ENCODE measurements at regions not wholly inside any gene's neighbourhood (a gene's known extent, or its start where the extent isn't known, plus 50 kb on each side); places are given as distances from the start of the nearest gene placed in this dataset.
A peak's percentile ranks its signal among the peaks of the same experiment; 100 is the strongest.
"Not testable (repeated sequence)": the region's sequence is repeated elsewhere in the genome, so short reads cannot be mapped to it uniquely, and the experiment has no call there.

DNA sequence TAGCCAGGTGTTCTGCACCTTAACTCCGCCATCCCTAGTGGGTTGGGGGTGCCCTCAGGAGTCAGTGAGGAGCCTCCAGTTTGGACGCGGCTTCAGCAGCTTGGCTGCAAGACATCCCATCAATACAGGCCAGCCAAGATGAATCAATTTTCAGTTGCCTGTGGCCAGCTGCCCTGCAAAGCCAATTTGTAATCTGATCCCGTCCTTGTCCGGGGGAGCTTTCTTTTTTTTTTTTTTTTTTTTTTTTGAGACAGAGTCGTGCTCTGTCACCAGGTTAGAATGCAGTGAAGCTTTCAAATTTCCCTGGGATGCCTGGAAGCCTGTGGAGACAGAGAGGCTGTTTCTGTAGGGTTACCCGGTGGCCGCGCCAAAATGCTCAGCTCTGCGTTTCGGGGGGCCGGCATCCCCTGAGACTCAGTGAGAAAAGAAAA lies 192.5 kb downstream of the ASMT start:
- no peaks in the 10 kb centered on the region for H3K36me3 ChIP-seq
- WGBS, result 10% methylated on average over 12 of the region's 12 CpGs
- peaks cover 0 to 51% (median 0%) of the 10 kb centered on the region in 4 donors for H3K27me3 ChIP-seq
- no peaks in the 10 kb centered on the region for H3K4me1 ChIP-seq
- H3K4me3 ChIP-seq, result no peak overlapping the region
- no peak for TF ChIP-seq EP300 (IDR thresholded peaks at IDR 0.05)
- TF ChIP-seq, protein P1, sequence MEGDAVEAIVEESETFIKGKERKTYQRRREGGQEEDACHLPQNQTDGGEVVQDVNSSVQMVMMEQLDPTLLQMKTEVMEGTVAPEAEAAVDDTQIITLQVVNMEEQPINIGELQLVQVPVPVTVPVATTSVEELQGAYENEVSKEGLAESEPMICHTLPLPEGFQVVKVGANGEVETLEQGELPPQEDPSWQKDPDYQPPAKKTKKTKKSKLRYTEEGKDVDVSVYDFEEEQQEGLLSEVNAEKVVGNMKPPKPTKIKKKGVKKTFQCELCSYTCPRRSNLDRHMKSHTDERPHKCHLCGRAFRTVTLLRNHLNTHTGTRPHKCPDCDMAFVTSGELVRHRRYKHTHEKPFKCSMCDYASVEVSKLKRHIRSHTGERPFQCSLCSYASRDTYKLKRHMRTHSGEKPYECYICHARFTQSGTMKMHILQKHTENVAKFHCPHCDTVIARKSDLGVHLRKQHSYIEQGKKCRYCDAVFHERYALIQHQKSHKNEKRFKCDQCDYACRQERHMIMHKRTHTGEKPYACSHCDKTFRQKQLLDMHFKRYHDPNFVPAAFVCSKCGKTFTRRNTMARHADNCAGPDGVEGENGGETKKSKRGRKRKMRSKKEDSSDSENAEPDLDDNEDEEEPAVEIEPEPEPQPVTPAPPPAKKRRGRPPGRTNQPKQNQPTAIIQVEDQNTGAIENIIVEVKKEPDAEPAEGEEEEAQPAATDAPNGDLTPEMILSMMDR (IDR thresholded peaks at IDR 0.05), result no peak
- no peak for TF ChIP-seq POLR2AphosphoS5 (IDR thresholded peaks at IDR 0.05)
- TF ChIP-seq POLR2A (IDR thresholded peaks at IDR 0.05; ENCODE audit: low read depth), result no peak
- no peak for DNase-seq (ENCODE audit: extremely low spot score)
- H3K27ac ChIP-seq (replicated peaks in 1 of 4), result no peak overlapping the region
- H3K9me3 ChIP-seq, result peaks cover 0 to 6% (median 2%) of the 10 kb centered on the region in 4 donors
- intact Hi-C loops (cut with DNase I), result no loop called here

- H3K27me3 ChIP-seq, result peaks cover 0 to 46% (median 0%) of the 10 kb centered on the region in 4 donors
- no peak overlapping the region for H3K4me3 ChIP-seq
- H3K4me1 ChIP-seq, result no peaks in the 10 kb centered on the region
- intact Hi-C loops (cut with DNase I), result no loop called here
- no peak for DNase-seq (ENCODE audit: extremely low spot score)
- no peak overlapping the region for H3K27ac ChIP-seq (replicated peaks in 1 of 4)
- no peaks in the 10 kb centered on the region for H3K36me3 ChIP-seq
- H3K9me3 ChIP-seq, result peaks cover 0 to 6% (median 2%) of the 10 kb centered on the region in 4 donors
- WGBS, result 100% methylated on average over 5 of the region's 5 CpGs
- TF ChIP-seq EP300 (IDR thresholded peaks at IDR 0.05), result no peak
- TF ChIP-seq, protein P1 (IDR thresholded peaks at IDR 0.05), result no peak
- TF ChIP-seq POLR2AphosphoS5 (IDR thresholded peaks at IDR 0.05), result no peak
- TF ChIP-seq POLR2A (IDR thresholded peaks at IDR 0.05; ENCODE audit: low read depth), result no peak
These were observed 194.7 kb downstream of the ASMT start for GRCh38 chrX:1809581-1809980.

- TF ChIP-seq, protein P1 (IDR thresholded peaks at IDR 0.05), result no peak
- no peak for TF ChIP-seq EP300 (IDR thresholded peaks at IDR 0.05)
- TF ChIP-seq POLR2AphosphoS5 (IDR thresholded peaks at IDR 0.05), result no peak
- TF ChIP-seq POLR2A (IDR thresholded peaks at IDR 0.05; ENCODE audit: low read depth), result no peak
- H3K36me3 ChIP-seq, result no peaks in the 10 kb centered on the region
- H3K4me3 ChIP-seq, result no peak overlapping the region
- H3K9me3 ChIP-seq, result peaks cover 0 to 6% (median 2%) of the 10 kb centered on the region in 4 donors
- intact Hi-C loops (cut with DNase I), result no loop called here
- peak; percentile 55 for DNase-seq (ENCODE audit: extremely low spot score)
- 80% methylated on average over 15 of the region's 15 CpGs for WGBS
- H3K27me3 ChIP-seq, result peaks cover 0 to 27% (median 0%) of the 10 kb centered on the region in 4 donors
- no peak overlapping the region for H3K27ac ChIP-seq (replicated peaks in 1 of 4)
- H3K4me1 ChIP-seq, result no peaks in the 10 kb centered on the region
These were observed 198.9 kb downstream of the ASMT start for GRCh38 chrX:1813809-1814208.

DNA sequence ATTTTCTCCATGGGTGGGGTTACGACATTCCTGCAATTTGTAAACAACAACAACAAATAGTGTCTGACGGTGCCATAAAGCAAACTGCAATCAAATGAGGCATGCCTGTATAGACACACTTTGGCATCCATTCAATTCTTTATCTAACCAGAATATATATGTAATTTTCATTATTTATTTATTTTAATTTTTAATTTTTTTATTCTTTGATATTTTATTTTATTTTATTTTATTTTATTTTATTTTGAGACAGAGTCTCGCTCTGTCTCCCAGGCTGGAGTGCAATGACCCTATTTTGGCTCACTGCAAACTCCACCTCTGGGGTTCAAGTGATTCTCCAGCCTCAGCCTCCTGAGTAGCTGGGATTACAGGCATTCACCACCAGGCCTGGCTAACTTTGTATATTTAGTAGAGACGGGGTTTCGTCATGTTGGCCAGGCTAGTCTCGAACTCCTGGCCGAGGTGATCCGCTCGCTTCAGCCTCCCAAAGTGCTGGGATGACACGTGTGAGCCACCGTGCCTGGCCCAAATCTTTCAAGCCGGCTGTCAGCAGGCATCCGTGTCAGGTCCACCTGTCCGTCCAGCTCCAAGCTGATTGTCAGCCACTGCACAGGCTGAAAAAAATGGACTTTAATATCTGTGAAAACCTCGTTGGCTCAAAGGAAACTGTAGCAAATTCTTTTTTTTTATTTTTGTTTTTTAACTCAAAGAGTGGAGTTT lies 200.8 kb downstream of the ASMT start:
- WGBS, result 94% methylated on average over 15 of the region's 15 CpGs
- peaks cover 0 to 13% (median 0%) of the 10 kb centered on the region in 4 donors for H3K27me3 ChIP-seq
- H3K9me3 ChIP-seq, result no peaks in the 10 kb centered on the region
- no peaks in the 10 kb centered on the region for H3K4me1 ChIP-seq
- H3K27ac ChIP-seq (replicated peaks in 1 of 4), result no peak overlapping the region
- no peak for DNase-seq (ENCODE audit: extremely low spot score)
- no peak overlapping the region for H3K4me3 ChIP-seq
- H3K36me3 ChIP-seq, result no peaks in the 10 kb centered on the region
- no peak for TF ChIP-seq POLR2AphosphoS5 (IDR thresholded peaks at IDR 0.05)
- TF ChIP-seq, protein P1 (IDR thresholded peaks at IDR 0.05), result no peak
- TF ChIP-seq EP300 (IDR thresholded peaks at IDR 0.05), result no peak
- TF ChIP-seq POLR2A (IDR thresholded peaks at IDR 0.05; ENCODE audit: low read depth), result no peak
- intact Hi-C loops (cut with DNase I), result no loop called here

DNA sequence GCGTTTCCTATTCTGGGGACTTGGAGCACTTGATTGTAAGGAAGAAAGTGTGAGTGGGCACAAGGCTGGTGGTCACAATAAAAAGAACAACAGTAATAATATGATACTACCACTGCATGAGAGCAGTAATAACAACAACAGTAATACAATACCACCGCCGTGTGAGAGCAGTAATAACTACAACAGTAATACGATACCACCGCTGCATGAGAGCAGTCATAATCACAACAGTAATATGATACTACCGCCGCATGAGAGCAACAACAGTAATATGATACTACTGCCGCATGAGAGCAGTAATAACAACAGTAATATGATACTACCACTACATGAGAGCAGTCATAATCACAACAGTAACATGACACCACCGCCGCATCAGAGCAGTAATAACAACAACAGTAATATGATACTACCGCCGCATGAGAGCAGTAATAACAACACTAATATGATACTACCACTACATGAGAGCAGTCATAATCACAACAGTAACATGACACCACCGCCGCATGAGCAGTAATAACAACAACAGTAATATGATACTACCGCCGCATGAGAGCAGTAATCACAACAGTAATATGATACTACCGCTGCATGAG lies 201.6 kb downstream of the ASMT start:
- DNase-seq (ENCODE audit: extremely low spot score); H3K36me3 ChIP-seq; H3K9me3 ChIP-seq; H3K4me1 ChIP-seq; H3K4me3 ChIP-seq; intact Hi-C loops (cut with DNase I); H3K27ac ChIP-seq (replicated peaks in 1 of 4): not testable (repeated sequence)
- WGBS, result 95% methylated on average over 17 of the region's 17 CpGs
- peaks cover 0 to 12% (median 0%) of the 10 kb centered on the region in 4 donors for H3K27me3 ChIP-seq

All from esophagus muscularis mucosa (tissue), 4 donors.